ENCODE measurements at regions not wholly inside any gene's neighbourhood (a gene's known extent, or its start where the extent isn't known, plus 50 kb on each side); places are given as distances from the start of the nearest gene placed in this dataset.

DNA sequence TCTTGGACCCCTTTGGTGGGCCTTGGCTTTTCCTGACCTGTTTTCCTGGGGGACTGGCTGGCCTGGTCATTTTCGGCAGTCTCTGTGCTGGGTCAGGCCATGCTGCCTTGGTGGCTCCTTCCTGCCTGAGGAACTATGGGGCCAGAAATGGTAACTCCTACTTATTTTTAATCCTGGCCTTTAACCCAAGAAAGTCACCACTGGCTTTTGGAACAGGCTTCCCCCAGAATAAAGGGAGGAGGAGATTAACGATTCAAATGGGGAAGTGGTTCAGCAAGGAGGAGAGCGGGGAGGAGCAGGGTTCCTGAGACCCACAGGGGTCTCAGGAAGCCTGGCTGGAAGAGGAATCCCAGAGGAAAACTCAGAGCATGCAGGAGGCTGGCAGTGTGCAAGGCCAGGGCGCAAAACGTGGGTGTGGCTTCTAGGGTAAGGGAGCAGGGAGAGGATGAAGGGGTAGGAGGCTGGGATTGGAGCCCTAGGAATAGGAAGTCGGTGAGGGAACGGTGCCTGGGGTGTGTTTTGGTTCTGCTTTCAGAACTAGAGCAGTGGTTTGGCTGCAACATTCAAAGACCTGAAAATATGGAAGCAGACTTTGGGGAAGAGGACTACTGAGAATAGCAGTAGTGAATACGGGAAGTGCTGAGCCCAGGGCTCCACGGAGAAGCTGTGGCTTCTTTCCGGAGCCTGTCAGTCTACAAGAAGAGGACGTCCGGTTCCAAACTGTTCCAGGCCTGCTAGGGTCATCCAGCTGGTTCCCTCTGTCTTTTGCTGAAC is 271.1 kb upstream of the KLF4 start:
- no peaks in the 10 kb centered on the region for H3K27me3 ChIP-seq (ENCODE audit: control insufficient read depth, insufficient read depth, low read length)
- no peak overlapping the region for H3K27ac ChIP-seq (ENCODE audit: insufficient read depth, low read length)
- H3K23ac ChIP-seq (ENCODE audit: low read depth, low read length) = no peak overlapping the region
- H3K4me1 ChIP-seq (ENCODE audit: control insufficient read depth, insufficient read depth, low read length) = no peaks in the 10 kb centered on the region
- H4K20me1 ChIP-seq (ENCODE audit: insufficient read depth, low read length) = no peaks in the 10 kb centered on the region
- H2BK15ac ChIP-seq (ENCODE audit: low read depth, low read length) = no peak overlapping the region
- no peak for ATAC-seq (ENCODE audit: low read depth)
- no peak overlapping the region for H2BK20ac ChIP-seq (ENCODE audit: low read depth, low read length)
- TF ChIP-seq, protein P1, sequence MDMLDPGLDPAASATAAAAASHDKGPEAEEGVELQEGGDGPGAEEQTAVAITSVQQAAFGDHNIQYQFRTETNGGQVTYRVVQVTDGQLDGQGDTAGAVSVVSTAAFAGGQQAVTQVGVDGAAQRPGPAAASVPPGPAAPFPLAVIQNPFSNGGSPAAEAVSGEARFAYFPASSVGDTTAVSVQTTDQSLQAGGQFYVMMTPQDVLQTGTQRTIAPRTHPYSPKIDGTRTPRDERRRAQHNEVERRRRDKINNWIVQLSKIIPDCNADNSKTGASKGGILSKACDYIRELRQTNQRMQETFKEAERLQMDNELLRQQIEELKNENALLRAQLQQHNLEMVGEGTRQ (IDR thresholded peaks at IDR 0.05; ENCODE audit: low read depth, low read length) = no peak
- H3K36me3 ChIP-seq (ENCODE audit: control insufficient read depth, insufficient read depth, low read length) = no peaks in the 10 kb centered on the region
- no peaks in the 10 kb centered on the region for H3K9me3 ChIP-seq (ENCODE audit: control insufficient read depth, insufficient read depth, low read length)
- H3K9ac ChIP-seq (ENCODE audit: low read depth, low read length) = no peak overlapping the region
- H2AK9ac ChIP-seq (replicated peaks; ENCODE audit: low read depth, low read length, poor library complexity) = peak overlapping the region; percentile 10
- H3K56ac ChIP-seq (ENCODE audit: extremely low read depth, insufficient read depth, low read length) = no peak overlapping the region
- no peaks in the 10 kb centered on the region for H3K9me1 ChIP-seq (ENCODE audit: insufficient read depth, low read length)
- no peak overlapping the region for H3K4ac ChIP-seq (ENCODE audit: low read depth, low read length)
- no peak for DNase-seq
- H2BK5ac ChIP-seq (ENCODE audit: low read depth, low read length, poor library complexity, severe bottlenecking) = no peak overlapping the region
- in situ Hi-C loops (cut with MboI; ENCODE audit: low sequenced_read_pairs) = no loop called here
- no peak overlapping the region for H3K4me3 ChIP-seq (ENCODE audit: insufficient read depth, low read depth, low read length)
- H2AFZ ChIP-seq (replicated peaks; ENCODE audit: low read length, poor library complexity) = no peak overlapping the region
- intact Hi-C loops (cut with micrococcal nuclease) = no loop called here
- CTCF ChIA-PET = no interaction called here
- no peak overlapping the region for H3K4me2 ChIP-seq (ENCODE audit: low read depth, low read length)
- H3K18ac ChIP-seq (ENCODE audit: low read depth, low read length) = no peak overlapping the region
- no peak overlapping the region for H3K14ac ChIP-seq (replicated peaks; ENCODE audit: low read depth, low read length)
- dilution Hi-C loops (cut with HindIII; ENCODE audit: low sequenced_read_pairs, unreplicated experiment) = no loop called here
- no peak overlapping the region for H2AK5ac ChIP-seq (ENCODE audit: low read depth, low read length)
- H2BK120ac ChIP-seq (ENCODE audit: low read depth, low read length) = no peak overlapping the region
- 84% methylated on average over 10 of the region's 12 CpGs; no CpG with 5 or more reads in 1 of the 2 experiments for WGBS, 2 experiments (ENCODE audit: extremely low coverage in 2 of 2, insufficient read length in 1 of 2)
- no peaks in the 10 kb centered on the region for H3K79me1 ChIP-seq (ENCODE audit: low read depth in 1 of 2, low read length in 2 of 2)
- no TSS peak for BruUV-seq (replicated peaks)
- H4K91ac ChIP-seq (ENCODE audit: insufficient read depth, low read depth, low read length) = no peak overlapping the region
- H4K5ac ChIP-seq (ENCODE audit: low read depth, low read length) = no peak overlapping the region
- H4K8ac ChIP-seq (ENCODE audit: low read depth in 2 of 2, low read length in 2 of 2) = no peak overlapping the region
- POLR2A ChIA-PET (ENCODE audit: unreplicated experiment) = no interaction called here
